Glomerular visceral epithelial cell (primary cell): ENCODE measurements at regions not wholly inside any gene's neighbourhood (a gene's known extent, or its start where the extent isn't known, plus 50 kb on each side); places are given as distances from the start of the nearest gene placed in this dataset.
"Not testable (repeated sequence)": the region's sequence is repeated elsewhere in the genome, so short reads cannot be mapped to it uniquely, and the experiment has no call there.

Experiments
- DNase-seq: peaks from one replicate; pipeline ENCODE4 v3.0.0-alpha.2; 2016; ENCODE audit errors: extremely low spot score

GRCh38 chr3:75394102-75394501 lies 270.0 kb upstream of the FRG2C start:
- not testable (repeated sequence) for DNase-seq

- DNase-seq, result not testable (repeated sequence)
Measured at GRCh38 chr3:75394562-75395360, 269.4 kb upstream of the FRG2C start.

- no peak for DNase-seq
Measured at GRCh38 chr3:75395580-75396315, 268.4 kb upstream of the FRG2C start.

- no peak for DNase-seq
Measured at GRCh38 chr3:75396316-75396802, 267.8 kb upstream of the FRG2C start.

GRCh38 chr3:75397486-75397885 lies 266.6 kb upstream of the FRG2C start:
- not testable (repeated sequence) for DNase-seq

DNA sequence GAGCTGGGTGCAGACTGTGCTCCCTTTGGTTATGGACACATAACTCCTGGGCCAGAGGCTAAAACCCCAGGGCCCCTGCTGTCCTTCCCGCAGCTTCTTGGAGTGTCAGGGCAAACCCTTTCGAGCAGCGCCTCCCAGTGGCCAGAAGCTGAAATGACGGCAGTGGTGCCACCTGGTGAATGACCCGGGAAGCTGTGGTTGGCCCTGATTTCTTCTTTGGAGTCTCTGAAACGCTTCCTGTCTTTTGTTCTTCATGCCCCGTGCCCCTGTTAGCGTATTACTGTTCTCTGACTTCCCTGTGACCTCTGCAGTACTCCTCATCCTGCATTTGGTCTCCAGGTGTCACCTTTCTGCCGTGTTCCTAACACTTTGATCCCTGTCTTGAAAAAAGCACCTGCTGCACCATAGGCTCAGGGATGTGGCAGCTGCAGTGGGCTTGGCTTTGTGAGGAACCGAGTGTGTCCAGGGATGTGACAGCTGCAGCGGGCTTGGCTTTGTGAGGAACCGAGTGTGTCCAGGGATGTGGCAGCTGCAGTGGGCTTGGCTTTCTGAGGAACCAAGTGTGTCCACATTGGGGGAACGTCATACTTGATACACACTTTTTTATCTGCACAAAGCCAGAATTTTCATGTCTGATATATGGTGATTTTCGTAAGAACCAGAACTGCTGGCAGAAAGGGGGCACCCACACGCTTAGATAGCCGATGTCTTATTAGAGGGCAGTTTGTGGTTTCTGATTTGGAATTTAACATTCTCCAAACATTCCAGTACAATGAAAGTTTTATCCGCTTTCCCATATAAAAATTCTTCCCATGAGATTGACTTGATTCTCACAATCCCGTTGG lies 241.8 kb upstream of the FRG2C start:
- not testable (repeated sequence) for DNase-seq

DNA sequence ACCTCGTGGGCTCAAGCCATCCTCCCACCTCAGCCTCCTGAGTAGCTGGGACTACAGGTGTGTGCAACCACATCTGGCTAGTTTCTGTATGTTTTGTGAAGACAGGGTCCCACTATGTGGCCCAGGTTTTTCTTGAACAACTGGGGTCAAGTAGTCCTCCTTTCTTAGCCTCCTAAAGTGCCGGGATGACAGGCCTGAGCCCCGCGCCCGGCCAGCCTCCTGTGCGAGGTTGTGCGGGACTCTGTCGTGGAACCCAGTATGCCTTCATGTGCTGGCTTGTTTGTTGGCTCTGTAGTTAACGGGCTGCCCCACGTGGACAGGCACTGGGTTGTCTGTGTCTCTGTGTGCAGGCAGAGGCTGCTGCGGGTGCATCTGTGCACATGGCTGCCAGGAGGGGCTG lies 238.7 kb upstream of the FRG2C start:
- DNase-seq, result not testable (repeated sequence)

GRCh38 chr3:75427486-75427885 lies 236.6 kb upstream of the FRG2C start:
- not testable (repeated sequence) for DNase-seq

DNA sequence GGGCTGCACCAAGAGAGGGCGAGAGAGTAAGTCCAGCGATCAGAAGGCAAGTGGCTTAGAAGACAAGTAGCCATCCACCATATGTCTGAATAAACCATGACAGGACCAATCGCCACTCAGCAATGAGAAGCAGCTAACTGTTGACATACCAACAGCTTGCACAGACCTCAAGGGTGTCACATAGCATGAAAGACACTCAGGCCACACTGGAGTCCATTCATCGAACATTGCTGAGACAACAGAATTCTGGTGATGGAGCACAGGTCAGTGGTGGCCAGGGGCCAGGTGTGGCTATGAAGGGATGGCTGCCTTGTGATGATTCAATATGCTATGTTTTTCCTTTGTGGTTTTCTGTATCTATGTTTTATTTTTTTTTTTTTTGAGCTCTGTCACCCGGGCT lies 236.2 kb upstream of the FRG2C start:
- DNase-seq, result not testable (repeated sequence)

DNA sequence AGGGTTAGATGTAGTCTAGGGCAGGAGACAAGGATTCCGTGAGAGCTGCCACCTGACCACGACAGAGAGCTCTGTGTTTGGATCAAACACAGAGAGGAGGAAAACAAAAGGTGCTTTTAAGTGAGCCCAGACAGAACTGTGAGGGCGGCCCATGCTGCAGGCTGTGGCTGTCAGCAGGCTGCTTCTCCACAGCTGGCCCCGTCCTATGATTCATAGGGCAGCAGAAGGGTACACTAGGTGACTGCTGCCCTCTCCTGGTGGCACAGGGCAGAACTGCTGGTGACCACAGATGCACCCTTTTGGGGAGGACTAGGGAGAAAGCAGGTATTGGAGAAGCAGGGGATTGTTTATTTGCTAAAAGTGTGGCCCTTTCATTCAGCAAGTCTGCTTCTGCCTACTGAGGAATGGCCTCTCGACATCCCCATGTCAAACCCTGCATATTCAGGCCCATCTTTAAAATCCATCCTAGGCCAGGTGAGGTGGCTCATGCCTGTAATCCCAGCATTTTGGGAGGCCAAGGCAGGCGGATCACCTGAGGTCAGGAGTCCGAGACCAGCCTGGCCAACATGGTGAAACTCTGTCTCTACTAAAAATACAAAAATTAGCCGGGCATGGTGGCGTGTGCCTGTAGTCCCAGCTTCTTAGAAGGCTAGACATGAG lies 234.4 kb upstream of the FRG2C start:
- peak; percentile 75 for DNase-seq

DNA sequence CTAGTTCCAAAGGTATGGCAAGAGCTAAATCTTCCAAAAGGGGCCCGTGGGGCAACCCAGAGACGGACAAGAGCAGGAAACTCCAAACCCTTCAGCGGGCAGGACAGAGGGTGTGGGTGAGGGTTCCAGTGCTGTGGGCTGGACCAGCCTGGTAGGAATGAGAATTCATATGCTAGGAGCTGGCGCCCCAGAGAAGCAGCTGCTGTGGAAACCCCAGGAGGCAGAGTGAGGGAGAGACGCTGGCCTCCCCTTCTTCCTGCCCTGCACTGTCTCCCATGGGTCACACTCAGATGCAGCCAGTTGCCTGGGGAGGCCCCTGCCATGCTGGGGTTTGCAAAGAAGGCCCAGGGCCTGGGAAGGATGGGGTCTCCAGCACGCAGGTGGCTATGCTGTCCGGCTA lies 233.7 kb upstream of the FRG2C start:
- not testable (repeated sequence) for DNase-seq

GRCh38 chr3:75431120-75431519 lies 233.0 kb upstream of the FRG2C start:
- not testable (repeated sequence) for DNase-seq

DNA sequence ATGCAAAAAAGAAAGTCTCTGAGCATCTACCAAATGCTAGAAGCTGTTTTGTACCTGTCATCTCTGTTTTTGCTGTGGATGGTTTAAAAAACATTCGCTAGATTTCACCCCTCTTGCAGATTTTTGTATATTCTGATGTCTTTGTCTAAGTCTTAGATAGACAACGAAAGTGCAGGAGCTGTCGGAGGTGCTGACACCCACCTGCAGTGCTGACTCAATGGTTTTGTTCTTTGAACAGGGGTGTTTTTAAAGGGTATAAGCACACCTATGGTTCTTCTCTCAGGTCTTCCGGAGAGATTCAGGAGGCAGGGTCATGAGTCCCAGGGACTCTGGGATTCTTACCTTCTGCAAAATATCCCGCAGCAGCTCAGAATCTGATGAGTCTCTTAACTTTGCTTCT lies 231.7 kb upstream of the FRG2C start:
- DNase-seq, result not testable (repeated sequence)

DNA sequence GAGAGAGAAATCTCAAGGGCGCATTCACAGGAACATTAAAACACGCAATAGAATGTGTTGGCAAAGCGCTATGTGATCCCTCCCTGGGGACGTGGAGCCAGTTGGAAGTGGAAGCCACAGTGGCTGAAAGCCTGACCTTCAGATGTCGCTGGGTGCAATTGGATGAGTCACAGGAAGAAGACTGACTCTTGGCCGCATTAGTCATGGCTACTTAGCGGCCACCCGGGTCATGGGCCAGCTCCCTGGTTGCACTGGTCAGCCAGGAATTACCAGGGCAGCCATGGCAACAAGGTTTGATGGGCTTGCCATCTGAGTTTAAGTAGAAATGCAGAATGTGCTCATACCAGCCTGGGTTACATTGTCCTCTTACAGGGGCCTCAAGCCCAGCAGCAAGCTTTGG lies 231.2 kb upstream of the FRG2C start:
- DNase-seq, result peak; percentile 87

GRCh38 chr3:75433295-75433694 lies 230.8 kb upstream of the FRG2C start:
- not testable (repeated sequence) for DNase-seq

DNA sequence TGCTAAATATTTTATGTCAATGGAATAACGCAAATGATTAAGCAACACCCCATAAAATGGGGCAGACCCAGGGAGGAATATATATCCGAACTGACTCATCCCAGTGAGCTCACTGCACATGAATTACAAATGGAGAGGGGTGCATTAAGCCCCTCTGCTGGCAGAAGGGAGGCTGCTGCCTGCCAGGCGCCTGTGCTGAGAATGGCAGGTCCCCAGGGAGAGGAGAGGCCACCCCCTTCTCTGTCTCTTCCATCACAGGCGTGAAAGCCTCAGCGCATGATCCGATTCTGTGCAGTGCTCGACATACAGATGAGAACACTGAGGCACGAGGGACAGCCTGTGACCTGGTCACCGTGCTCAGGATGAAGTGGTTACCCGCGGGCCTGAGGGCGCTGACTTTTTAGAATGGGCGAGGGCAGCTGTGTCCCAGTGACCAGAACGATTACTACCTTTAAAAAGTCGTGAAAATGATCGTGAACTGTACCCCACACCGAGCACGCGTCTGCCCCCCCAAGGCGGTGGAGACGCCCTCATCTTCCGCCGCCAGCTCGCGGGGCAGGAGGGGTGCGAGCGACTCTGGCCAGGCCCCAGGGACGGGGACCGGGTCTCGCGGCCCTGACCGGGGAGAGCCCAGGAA lies 229.7 kb upstream of the FRG2C start:
- peak; percentile 55 for DNase-seq

DNA sequence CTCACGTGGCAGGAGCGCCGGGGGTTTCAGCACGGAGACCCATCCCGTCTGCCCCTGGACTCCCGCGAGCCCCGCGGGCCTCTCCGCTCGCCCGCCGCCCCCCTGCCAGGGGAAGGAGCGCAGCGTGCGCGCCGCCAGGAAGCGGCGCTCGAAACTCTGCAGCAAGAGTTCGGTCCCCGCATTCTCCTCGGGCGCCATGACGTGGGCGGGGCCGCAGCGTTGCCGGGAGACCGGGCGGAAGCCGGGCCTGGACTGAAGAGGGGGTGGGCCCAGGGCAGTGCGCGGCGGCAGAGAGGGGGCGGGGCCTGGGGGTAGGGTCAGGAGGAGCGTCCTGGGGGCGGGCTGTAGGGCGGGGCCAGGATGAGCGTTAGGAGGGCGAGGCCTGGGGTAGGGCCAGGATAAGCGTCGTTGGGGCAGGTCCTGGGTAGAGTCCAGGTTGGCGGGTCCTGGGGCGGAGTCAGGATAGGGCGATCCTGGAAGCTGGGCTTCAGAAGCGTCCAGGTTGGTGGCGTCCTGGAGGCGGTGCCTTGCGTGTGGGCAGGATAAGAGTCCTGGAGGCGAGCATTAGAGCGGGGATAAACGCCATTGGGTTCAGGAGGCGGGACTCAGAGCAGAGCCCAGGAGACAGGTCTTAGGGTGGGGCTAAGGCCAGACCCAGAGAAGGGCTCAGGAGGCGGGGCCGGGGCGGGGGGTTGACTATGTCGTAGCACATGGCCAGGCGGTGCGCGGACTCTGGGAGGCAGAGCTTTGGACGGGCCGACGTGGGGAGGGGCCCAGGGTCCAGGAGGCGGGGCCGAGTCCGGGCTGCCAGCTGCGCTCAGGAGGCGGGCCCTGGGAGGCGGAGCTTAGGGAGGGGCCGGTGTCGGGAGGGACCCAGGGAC lies 229.0 kb upstream of the FRG2C start:
- peak; percentile 98 for DNase-seq

GRCh38 chr3:75435794-75436400 lies 228.2 kb upstream of the FRG2C start:
- DNase-seq, result not testable (repeated sequence)

- DNase-seq, result not testable (repeated sequence)
Measured at GRCh38 chr3:75440986-75441385, 223.1 kb upstream of the FRG2C start.
